M059J (cell line): ENCODE measurements at regions not wholly inside any gene's neighbourhood (a gene's known extent, or its start where the extent isn't known, plus 50 kb on each side); places are given as distances from the start of the nearest gene placed in this dataset.
"Not testable (repeated sequence)": the region's sequence is repeated elsewhere in the genome, so short reads cannot be mapped to it uniquely, and the experiment has no call there.

Experiments used
- DNase-seq: peaks from one replicate; pipeline ENCODE4 v3.0.0-alpha.2; 2012; ENCODE audit warnings: low read depth

DNA sequence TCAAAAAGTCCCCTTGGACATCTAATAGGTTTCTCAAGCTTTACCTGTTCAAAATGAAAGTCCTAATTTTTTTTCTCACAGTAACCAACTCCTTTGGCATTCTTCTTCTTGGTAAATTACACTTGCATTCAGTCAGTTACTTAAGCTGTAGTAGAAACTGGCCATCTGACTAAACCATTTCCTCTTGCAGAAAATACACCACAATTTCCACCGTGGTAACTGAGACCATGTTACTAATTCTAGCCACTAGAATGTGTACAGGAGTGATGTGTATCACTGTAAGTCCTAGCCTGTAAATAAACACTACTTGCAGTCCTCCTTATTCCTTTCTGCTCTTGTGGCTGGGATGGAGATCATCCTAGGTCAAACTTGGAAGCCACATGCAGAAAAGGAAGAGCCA lies 965.4 kb upstream of the TMPRSS15 start:
- no peak for DNase-seq

DNA sequence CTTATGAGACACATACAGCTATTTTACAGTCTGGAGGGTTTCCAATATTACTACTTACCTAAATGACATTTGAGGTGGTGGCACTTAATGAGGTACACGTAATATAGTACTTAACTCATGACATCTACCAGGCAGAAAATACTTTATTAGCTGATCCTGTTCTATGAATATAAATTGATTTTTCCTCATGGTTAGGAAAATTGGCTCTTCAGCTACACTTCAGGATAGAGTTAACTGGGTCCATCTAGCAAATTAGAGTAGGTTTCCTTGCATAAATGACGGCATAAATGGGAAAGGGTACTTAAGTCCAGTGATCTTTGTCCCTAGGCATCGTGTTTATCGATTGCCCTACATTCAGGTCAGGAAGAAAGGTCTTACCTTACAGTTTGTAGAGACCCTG lies 988.8 kb upstream of the TMPRSS15 start:
- DNase-seq = no peak

DNA sequence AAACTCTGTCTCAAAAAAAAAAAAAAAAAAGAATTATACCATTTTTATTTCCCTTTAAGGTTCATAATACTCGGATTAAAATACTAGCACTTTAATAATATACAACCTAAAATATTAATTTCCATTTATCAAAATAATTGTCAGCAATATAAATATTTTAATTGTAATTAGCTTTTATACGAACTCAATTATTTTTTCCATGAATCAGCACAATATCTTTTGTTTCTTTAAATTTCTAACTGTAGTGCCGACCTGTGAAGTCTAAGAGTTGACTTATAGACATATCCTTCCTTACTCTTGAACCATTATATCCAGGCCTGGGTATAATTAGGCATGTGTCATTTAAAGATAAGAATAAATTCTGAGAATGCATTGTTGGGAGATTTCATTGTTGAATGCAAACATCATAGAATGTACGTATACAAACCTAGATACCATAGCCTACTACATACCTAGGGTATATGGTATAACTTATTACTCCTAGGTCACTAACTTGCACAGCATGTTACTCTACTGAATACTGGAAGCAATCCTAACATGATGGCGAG lies 996.7 kb upstream of the TMPRSS15 start:
- no peak for DNase-seq

DNA sequence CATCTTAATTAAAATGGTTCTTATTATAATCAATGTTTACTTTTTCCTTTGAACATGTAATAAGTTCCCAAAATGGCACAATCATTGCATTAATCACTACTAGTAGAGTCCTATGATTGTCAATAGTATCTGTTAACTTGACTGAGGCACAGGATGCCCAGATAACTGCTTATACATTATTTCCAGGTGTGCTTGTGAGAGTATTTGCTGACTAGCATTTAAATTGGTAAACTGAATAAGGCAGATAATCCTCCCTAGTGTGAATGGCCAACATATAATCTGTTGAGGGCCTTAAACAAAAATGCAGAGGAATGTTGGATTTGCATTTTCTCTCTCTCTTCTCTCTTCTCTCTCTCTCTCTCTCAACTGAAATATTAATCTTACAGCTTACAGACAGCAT lies 999.3 kb upstream of the TMPRSS15 start:
- DNase-seq = no peak

DNA sequence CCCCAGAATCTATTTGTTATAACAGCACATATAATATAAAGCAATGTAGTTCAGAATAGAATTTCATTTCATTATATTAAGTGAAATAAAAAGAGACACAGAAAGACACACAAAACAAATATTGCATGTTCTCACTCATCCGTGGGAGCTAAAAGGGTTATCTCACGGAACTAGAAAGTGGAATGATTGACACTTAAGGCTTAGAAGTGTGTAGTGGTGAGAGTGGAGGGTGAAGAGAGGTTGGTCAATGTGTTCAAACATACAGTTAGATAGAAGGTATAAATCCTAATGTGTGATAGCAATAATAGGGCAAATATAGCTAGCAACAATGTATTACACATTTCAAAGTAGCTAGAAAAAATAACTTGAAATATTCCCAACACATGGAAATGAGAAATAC lies 1001.7 kb upstream of the TMPRSS15 start:
- DNase-seq = no peak

DNA sequence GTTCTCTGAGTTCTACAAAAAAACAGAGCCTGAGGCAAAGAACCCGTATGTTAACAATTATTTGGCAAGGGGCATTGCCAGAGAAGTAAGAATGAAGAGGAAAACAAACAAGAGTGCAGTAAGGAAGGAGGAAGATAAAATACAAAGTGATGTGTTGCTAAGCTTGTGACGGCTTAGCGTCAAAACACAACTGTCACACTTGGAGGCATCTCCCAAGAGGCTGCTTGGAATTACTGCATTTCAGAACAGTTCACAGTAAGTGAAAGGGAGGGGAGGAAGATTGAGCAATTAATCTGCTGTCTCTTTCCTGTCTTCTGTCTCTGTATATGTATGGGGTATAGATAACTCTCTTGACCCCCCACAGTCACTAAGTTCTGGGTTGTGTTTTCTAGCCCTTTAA lies 1017.0 kb upstream of the TMPRSS15 start:
- no peak for DNase-seq

DNA sequence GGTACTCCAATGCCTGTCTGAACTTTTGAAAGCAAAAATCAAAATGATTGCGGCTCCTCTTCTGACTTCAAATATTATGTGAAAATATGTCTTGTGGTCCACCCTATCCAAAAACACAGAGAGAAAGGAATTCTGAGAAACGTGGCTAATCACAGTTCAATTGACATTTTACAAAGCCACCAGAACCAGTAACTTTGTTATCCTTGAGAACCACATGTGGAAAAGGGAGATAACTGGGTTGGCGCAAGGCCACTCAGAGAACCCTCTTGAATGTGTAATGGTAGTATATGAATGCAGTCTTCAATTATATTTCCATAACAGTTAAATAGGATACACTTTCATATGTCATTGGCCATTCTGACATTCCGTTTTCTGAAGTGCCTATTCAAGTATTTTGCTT lies 1030.0 kb upstream of the TMPRSS15 start:
- no peak for DNase-seq

DNA sequence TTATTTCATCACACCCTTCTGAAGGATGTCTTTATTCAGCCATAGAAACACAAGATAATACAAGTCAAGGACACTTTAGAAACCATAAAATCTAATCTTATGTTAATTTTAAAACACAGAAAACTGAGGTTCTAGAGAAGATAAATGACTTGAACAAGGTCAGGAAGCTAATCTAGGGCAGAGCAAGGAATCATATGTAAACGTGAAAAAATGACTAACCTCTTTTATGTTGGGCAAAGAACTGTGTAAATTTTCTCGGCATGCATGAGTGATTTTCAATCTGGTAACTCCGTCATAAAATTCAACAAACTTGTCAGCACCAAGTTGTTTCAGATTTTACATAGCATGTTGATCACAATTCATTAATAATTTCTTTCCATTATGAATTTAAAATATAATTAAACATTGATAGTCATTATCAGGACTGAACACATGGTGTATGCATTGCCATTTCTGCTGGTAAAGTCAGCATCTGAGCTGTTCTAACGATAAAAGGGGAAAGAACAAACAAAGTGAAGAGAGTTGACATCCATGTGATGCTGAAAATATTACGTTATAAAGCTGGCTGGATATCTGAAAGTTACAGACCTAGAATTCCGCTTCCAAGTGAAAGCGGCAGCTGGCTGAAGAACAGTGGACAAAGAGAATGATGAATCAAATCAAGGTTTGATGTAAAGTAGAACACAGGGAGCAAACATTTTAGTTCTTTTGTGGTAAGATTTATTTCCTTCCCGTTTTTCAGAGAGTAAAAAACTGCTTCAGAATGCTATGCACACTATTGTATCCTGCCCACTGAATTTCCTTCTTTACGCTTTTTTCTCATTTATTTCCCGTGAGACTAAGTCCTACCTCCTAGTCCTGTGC lies 1037.4 kb upstream of the TMPRSS15 start:
- no peak for DNase-seq

DNA sequence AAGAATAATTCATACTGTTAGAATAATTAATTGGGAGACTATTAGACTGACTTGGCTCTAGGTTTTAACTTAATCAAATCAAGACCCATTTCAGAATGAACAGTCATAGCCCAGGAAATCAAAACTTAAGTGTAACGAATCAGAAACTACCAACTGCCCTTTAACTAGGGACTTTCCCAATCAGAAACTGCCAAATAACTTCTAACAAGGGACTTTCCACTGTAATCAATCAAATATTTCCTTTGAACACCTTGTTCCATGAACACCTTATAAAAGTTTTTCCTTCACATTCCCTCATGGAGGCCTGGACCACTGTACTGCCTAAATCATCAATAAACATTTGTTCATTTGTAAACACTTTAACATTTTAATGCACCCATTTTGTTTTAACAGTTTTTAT lies 1054.7 kb upstream of the TMPRSS15 start:
- no peak for DNase-seq

DNA sequence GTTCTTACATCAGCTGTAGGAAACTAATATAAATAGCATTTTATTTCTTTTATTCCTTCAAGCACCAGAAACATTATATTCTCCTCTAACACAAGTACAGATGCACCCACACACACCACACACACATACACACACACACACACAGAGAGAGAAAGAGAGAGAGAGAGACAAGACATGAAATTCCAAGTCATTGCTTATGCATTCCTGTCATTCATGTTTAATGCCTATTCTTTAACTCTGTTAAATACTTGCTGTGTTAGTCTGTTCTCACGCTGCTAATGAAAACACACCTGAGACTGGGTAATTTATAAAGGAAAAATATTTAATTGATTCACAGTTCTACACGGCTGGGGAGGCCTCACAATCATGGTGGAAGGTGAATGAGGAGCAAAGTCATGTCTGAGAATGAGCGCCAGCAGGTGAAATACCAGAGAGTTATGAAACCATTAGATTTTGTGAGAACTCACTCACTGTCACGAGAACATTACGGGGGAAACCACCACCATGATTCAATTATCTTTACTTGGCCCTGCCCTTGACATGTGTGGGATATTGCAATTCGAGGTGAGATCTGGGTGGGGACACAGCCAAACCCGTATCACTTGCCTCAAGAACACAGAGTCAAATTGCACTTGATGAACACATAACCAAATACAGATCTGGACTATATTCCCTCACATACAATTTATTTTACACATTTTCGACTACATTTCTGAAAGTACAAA lies 1058.1 kb upstream of the TMPRSS15 start:
- no peak for DNase-seq

DNA sequence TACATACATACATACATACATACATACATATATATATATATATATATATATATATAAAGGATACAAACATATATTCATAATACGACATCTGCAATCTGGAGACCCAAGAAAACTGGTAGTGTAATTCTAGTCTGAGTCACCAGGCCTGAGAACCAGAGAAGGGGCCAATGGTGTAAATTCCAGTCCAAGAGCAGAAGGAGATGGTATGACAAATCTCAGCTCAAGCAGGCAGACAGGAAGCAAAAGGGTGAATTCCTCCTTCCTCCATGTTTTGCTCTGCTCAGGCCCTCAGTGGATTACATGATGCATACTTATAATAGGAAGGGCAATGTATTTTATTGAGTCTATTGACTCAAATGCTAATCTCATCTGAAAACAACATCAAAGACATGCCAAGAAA lies 1060.4 kb upstream of the TMPRSS15 start:
- no peak for DNase-seq

DNA sequence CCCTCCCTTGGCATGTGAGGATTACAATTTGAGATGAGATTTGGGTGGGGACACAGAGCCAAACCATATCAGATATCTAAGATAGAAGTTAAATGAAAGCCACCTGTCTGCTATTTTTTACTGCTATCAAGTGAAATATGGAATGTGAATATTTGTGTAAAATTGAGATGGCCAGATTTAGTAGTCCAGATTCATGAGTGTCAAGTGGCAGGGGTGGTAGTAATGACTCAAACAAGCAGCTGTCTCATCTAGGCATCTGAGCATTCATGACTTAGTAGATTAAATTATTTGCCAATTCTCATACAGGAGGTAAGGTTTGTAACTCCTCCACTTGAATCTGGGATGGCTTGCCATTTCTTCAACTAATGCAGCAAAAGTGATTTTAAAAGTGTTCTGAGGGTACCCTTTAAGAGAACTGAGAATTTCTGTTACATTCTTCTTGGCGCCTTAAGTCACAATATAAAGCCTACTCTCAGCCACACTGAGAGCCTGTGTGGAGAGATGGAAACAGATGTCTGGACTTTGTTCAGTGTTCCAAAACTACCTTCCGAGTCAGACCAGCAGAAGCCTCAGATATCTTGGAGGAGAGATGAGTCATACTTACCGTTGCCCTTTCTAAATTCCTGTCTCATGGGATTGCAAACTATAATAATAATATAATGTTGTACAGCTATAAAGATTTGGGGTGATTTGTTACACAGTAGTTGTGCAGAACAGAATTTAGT lies 1065.6 kb upstream of the TMPRSS15 start:
- DNase-seq = no peak

DNA sequence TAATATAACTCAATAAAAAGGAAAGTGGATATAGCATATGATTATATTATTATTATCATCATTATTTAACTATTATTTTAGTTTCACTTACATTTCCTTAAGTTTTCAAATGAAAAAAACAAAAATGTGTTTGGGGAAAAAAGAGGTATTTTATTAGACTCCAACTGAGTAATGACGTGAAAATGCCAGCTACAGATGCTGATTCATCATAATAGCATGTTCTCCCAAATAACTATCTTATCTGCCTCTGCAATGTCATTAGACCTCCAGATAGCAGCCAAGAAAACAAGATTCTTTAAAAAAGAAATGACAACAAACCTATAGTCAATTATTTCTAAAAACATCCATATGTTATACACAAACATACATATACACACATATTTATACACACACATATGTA lies 1071.9 kb upstream of the TMPRSS15 start:
- DNase-seq = no peak

DNA sequence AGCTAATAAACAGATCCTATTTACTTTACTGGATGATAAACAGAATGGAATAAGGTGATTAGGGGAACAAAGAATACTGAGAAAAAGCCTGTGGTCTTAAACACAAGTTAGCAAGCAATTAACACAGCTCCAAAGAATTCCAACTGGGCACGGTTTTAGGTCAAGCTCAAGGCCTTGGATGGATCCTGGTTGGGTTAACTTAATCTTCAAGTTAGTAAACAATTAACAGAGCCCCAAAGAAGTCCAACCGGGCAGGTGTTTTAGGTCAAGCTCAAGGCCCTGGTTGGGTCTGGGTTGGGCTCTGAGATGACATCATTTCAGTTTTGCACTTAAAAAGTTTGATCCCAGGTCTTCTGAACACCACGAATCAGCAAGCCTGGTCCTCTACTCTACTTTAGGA lies 1086.3 kb upstream of the TMPRSS15 start:
- no peak for DNase-seq

DNA sequence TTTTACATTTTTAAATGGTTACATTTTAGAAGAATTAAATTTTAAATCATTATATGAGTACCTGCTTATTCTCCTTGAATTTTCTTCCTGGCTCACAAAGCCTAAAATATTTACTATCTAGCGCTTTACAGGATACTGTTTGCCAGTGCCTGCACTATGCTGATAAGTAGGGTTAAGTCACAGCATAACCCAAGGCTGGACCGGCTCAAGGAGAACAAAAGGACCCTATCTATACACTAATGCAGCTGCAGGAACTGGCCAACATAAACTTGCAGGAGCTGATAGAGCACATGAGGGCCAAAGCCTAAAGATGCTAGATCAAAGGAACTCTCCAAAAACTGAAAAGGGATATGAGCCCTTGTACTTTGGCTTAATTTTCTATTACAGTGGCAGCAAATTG lies 1086.9 kb upstream of the TMPRSS15 start:
- DNase-seq = no peak

DNA sequence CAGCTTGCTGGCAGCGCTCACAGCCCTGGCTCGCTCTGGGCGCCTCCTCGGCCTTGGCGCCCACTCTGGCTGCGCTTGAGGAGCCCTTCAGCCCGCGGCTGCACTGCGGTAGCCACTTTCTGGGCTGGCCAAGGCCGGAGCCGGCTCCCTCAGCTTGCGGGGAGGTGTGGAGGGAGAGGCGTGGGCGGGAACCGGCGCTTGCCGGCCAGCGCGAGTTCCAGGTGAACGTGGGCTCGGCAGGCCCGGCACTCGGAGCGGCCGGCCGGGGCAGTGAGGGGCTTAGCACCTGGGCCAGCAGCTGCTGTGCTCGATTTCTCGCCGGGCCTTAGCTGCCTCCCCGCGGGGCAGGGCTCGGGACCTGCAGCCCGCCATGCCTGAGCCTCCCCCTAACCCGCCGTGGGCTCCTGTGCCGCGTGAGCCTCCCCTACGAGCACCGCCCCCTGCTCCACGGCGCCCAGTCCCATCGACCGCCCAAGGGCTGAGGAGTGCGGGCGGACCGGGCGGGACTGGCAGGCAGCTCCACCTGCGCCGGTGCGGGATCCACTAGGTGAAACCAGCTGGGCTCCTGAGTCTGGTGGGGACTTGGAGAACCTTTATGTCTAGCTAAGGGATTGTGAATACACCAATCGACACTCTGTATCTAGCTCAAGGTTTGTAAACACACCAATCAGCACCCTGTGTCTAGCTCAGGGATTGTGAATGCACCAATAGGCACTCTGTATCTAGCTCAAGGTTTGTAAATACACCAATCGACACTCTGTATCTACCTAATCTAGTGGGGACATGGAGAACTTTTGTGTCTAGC lies 1090.1 kb upstream of the TMPRSS15 start:
- not testable (repeated sequence) for DNase-seq

DNA sequence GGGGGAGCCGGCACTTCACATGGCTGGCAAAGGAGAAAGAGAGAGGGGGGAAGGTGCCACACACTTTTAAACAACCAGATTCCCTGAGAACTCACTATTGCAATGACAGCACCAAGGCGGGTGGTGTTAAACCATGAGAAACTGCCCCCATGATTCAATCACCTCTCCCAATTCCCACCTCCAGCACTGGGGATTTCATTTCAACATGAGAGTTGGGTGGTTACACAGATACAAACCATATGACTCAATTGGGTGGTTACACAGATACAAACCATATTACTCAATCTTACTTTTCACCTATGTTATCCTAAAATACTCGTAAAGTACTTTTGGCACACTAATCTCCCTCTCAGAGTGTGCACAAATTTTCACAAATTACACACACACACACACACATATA lies 1097.5 kb upstream of the TMPRSS15 start:
- no peak for DNase-seq

DNA sequence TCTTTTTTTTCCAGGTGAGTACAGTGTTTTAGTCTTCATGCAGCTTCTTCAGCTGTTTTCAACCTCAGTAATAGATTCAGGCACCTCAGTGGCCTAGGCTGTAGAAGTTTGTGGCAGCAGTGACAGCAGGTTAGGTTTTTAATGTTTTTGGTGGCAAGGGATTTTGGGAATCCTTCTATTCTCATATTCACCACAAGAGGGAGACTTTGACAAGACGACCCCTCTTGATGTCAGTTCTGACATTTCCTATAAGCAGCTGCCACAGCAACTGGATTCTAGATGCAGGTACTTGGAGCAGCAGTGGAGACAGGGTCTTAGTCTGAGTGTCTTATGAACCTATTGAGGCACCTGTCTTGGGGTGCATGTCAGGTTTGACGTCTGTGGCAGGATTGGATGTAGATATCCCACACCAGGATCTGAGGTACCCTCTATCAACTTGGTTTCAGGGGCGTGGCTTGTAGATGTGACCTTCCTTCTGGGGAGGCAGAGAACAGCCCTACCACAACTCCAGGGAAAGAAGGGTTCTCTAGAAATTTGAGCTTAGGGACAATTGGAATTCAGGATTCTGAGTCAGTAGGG lies 1104.2 kb upstream of the TMPRSS15 start:
- DNase-seq = no peak

DNA sequence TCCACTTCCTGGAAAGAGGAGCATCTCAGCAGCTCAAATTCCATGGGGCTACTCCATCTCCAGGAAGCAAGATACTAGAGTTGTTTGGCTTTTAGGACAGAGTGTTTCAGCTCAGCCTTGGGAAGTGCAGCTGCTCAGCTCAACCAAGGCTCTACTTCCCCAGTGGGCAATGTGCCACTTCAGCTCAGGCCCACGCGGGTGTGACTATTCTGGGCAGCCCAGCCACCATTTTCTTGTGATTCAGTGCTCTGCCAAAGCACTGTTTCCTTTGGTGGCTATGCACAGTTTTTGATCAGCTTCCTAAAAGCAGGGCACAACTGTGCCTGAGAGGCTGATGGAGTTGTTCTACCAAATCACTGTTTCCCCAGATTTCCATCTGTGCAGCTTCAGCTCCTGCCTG lies 1104.9 kb upstream of the TMPRSS15 start:
- DNase-seq = no peak

DNA sequence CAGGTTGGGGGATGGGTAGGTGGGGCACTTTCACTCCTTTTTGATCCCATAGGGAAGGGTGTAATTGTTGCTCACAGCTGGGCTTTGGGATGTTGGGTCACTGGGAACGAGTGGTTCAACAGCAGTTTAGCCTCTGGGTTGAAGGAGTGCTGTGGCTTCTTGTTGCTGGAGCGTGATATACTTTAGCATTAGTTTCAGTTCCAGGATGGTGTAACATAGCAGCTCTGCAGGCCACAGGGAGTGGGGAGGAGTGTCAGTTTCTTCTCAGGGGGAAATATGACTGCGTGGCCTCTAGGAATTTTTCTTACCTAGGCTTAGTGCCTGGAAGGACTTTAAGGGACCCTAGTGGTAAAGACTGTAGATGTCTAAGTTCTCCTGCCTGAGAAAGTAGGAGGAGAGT lies 1105.3 kb upstream of the TMPRSS15 start:
- DNase-seq = no peak

DNA sequence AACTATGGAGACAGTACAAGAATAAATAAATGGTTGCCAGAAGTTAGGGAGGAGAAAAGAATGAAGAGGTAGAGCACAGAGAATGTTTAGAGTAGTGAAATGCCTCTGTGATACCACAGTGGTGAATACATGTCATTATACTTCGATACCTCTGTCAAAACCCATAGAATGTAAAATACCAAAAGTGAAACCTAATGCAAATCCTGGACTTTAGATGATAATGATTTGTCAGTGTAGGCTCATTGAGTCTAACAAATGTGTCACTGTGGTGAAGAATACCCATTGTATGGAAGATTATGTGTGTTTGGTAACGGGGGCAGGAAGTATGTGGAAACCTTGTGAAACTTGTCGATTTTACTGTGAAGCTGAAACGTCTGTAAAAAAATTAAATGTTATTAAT lies 1106.5 kb upstream of the TMPRSS15 start:
- DNase-seq = no peak
